GM18517 (cell line): ENCODE measurements at regions not wholly inside any gene's neighbourhood (a gene's known extent, or its start where the extent isn't known, plus 50 kb on each side); places are given as distances from the start of the nearest gene placed in this dataset.

Source experiments
- ATAC-seq: cut with Tn5 transposase; IDR thresholded peaks from one replicate; pipeline ENCODE4 v1.9.1; 2021; ENCODE audit warnings: mild to moderate bottlenecking, moderate library complexity; ENCODE audit not compliant: unreplicated experiment

- no peak for ATAC-seq
These were observed 95.2 kb upstream of the ATP11B start for GRCh38 chr3:182698078-182698477.

- ATAC-seq: no peak
These were observed 93.6 kb upstream of the ATP11B start for GRCh38 chr3:182699550-182700170.

GRCh38 chr3:182702216-182702615, 91.1 kb upstream of the ATP11B start:
- no peak for ATAC-seq

- no peak for ATAC-seq
These were observed 90.1 kb upstream of the ATP11B start for GRCh38 chr3:182703233-182703632.

GRCh38 chr3:182704926-182705325, 88.4 kb upstream of the ATP11B start:
- ATAC-seq: no peak

GRCh38 chr3:182708810-182709209, 84.5 kb upstream of the ATP11B start:
- no peak for ATAC-seq

- ATAC-seq: no peak
These were observed 84.0 kb upstream of the ATP11B start for GRCh38 chr3:182709306-182709705.

GRCh38 chr3:182710557-182711157, 82.6 kb upstream of the ATP11B start:
- ATAC-seq: peak; percentile 54

GRCh38 chr3:182711261-182711683, 82.0 kb upstream of the ATP11B start:
- ATAC-seq: no peak

GRCh38 chr3:182711853-182712252, 81.5 kb upstream of the ATP11B start:
- no peak for ATAC-seq

- no peak for ATAC-seq
These were observed 80.2 kb upstream of the ATP11B start for GRCh38 chr3:182713111-182713510.

GRCh38 chr3:182713743-182714517, 79.4 kb upstream of the ATP11B start:
- ATAC-seq: peak; percentile 54

GRCh38 chr3:182715006-182715405, 78.3 kb upstream of the ATP11B start:
- no peak for ATAC-seq

- ATAC-seq: peak; percentile 57
These were observed 77.1 kb upstream of the ATP11B start for GRCh38 chr3:182716114-182716688.

GRCh38 chr3:182717216-182717615, 76.1 kb upstream of the ATP11B start:
- peak; percentile 53 for ATAC-seq

- no peak for ATAC-seq
These were observed 70.4 kb upstream of the ATP11B start for GRCh38 chr3:182722907-182723306.

- ATAC-seq: no peak
These were observed 69.7 kb upstream of the ATP11B start for GRCh38 chr3:182723596-182723995.

GRCh38 chr3:182725372-182726251, 67.7 kb upstream of the ATP11B start:
- no peak for ATAC-seq

- no peak for ATAC-seq
These were observed 66.8 kb upstream of the ATP11B start for GRCh38 chr3:182726258-182727142.

- ATAC-seq: no peak
These were observed 65.1 kb upstream of the ATP11B start for GRCh38 chr3:182728238-182728637.
